OCI-LY7 (cell line): ENCODE measurements at regions not wholly inside any gene's neighbourhood (a gene's known extent, or its start where the extent isn't known, plus 50 kb on each side); places are given as distances from the start of the nearest gene placed in this dataset. TPM values are rescaled to one million over a fixed set of nuclear protein-coding genes. Genes with fewer than 3 reads are reported as not detected.

Experiments used
- BruUV-seq: library from RNA; stranded (reverse); fragments of 400-500 nt; replicated peaks from 2 replicates; lab custom pipeline; 2021; lab: Mats Ljungman, UMichigan
- CTCF ChIA-PET: fragments of 300-600 bp; sonication (Branson Sonifier 250); formaldehyde crosslinking; loops from one replicate; lab custom pipeline; 2022; ENCODE audit warnings: antibody characterized with exemption; ENCODE audit not compliant: unreplicated experiment; lab: Charles Lee
- POLR2A ChIA-PET: fragments of 300-600 bp; sonication (Branson Sonifier 250); formaldehyde crosslinking; loops from one replicate; lab custom pipeline; 2022; ENCODE audit warnings: antibody characterized with exemption; lab: Charles Lee
- DNase-seq: peaks from one replicate; pipeline ENCODE4 v3.0.0-alpha.2; 2015; ENCODE audit warnings: low spot score
- H2AFZ ChIP-seq: fragments of 200-600 bp; sonication (generic), shearing (Covaris generic); 2 replicates; pipeline ENCODE4 v1.6.1; 2014; ENCODE audit warnings: mild to moderate bottlenecking, antibody characterized with exemption, low read length, moderate library complexity
- H3K27ac ChIP-seq: fragments of 200-600 bp; sonication (generic); 2 replicates; pipeline ENCODE4 v1.5.1; 2014; ENCODE audit warnings: mixed run types, low read depth, mild to moderate bottlenecking, moderate library complexity, low read length, inconsistent platforms; ENCODE audit not compliant: poor library complexity, severe bottlenecking
- H3K36me3 ChIP-seq: fragments of 200-600 bp; sonication (generic); 2 replicates; pipeline ENCODE4 v1.6.1; 2014; ENCODE audit warnings: mild to moderate bottlenecking, antibody characterized with exemption, low read length, moderate library complexity, mixed read lengths; ENCODE audit not compliant: insufficient read depth
- H3K4me1 ChIP-seq: fragments of 200-600 bp; sonication (generic); 2 replicates; pipeline ENCODE4 v1.5.1; 2014; ENCODE audit warnings: mild to moderate bottlenecking, low read length; ENCODE audit not compliant: insufficient read depth, poor library complexity, severe bottlenecking
- H3K4me2 ChIP-seq: fragments of 200-600 bp; sonication (generic); 2 replicates; pipeline ENCODE4 v1.6.1; 2014; ENCODE audit warnings: mild to moderate bottlenecking, low read length
- H3K4me3 ChIP-seq: fragments of 200-600 bp; sonication (generic); 2 replicates; pipeline ENCODE4 v1.5.1; 2014; ENCODE audit warnings: mild to moderate bottlenecking, low read depth, low read length; ENCODE audit not compliant: poor library complexity, severe bottlenecking
- H3K79me2 ChIP-seq: fragments of 200-600 bp; sonication (generic); 2 replicates; pipeline ENCODE4 v1.6.1; 2016; ENCODE audit warnings: low read depth, mild to moderate bottlenecking, low read length, moderate library complexity, mixed read lengths; ENCODE audit not compliant: insufficient read depth
- H3K9me2 ChIP-seq: fragments of 200-600 bp; sonication (generic); 2 replicates; pipeline ENCODE4 v1.6.1; 2016; ENCODE audit warnings: mild to moderate bottlenecking, low read length, mixed read lengths; ENCODE audit not compliant: insufficient read depth
- H3K9me3 ChIP-seq: fragments of 200-600 bp; sonication (generic); 2 replicates; pipeline ENCODE4 v1.6.1; 2014; ENCODE audit warnings: mild to moderate bottlenecking, mixed run types, low read length, mixed read lengths
- H4K20me1 ChIP-seq: fragments of 200-600 bp; sonication (generic); 2 replicates; pipeline ENCODE4 v1.6.1; 2014; ENCODE audit warnings: mild to moderate bottlenecking, antibody characterized with exemption, low read length, moderate library complexity, mixed read lengths; ENCODE audit not compliant: insufficient read depth
- CTCF ChIP-seq: fragments of 200-600 bp; sonication (generic); conservative IDR thresholded peaks from 2 replicates; pipeline ENCODE4 v1.5.1; 2014; ENCODE audit warnings: mild to moderate bottlenecking, antibody characterized with exemption, low read length, moderate library complexity, mixed read lengths
- EZH2phosphoT487 ChIP-seq: fragments of 200-600 bp; sonication (generic); IDR thresholded peaks from 2 replicates; pipeline ENCODE4 v1.6.1; 2018; ENCODE audit warnings: low read depth, borderline replicate concordance, mild to moderate bottlenecking, mixed run types, antibody characterized with exemption, low read length, moderate library complexity, mixed read lengths
- intact Hi-C: fragments of 100-400 bp; cut with micrococcal nuclease; formaldehyde crosslinking; loops from one replicate; pipeline ENCODE4 v1.10.0; 2022; ENCODE audit not compliant: unreplicated experiment
- small RNA-seq: library from RNA; depleted of rRNA; stranded (forward); fragments of <200 nt; gene quantifications from one replicate; pipeline ENCODE3, GENCODE V24; 2014

GRCh38 chrX:26309262-26309661 is 93.3 kb downstream of the MAGEB5 start:
- Histone ChIP-seq H3K4me2 (no peak overlapping the region), H4K20me1 (no peaks in the 10 kb centered on the region), H3K9me2 (no peaks in the 10 kb centered on the region), H2AFZ (no peak overlapping the region), H3K36me3 (no peaks in the 10 kb centered on the region), H3K4me3 (no peak overlapping the region), H3K27ac (no peak overlapping the region), H3K79me2 (no peaks in the 10 kb centered on the region), H3K4me1 (no peaks in the 10 kb centered on the region), H3K9me3 (no peaks in the 10 kb centered on the region)
- ChIA-PET CTCF (no interaction called here), POLR2A (no interaction called here)
- intact Hi-C loops: no loop called here
- no peak for TF ChIP-seq EZH2phosphoT487
- TF ChIP-seq CTCF: no peak
- no peak for DNase-seq
- no TSS peak for BruUV-seq

GRCh38 chrX:26295425-26295824 is 79.5 kb downstream of the MAGEB5 start:
- DNase-seq: no peak
- Histone ChIP-seq H3K9me2 (no peaks in the 10 kb centered on the region), H3K4me3 (no peak overlapping the region), H3K36me3 (no peaks in the 10 kb centered on the region), H3K4me1 (no peaks in the 10 kb centered on the region), H3K79me2 (no peaks in the 10 kb centered on the region), H3K27ac (no peak overlapping the region), H3K4me2 (no peak overlapping the region), H3K9me3 (no peaks in the 10 kb centered on the region), H2AFZ (no peak overlapping the region), H4K20me1 (no peaks in the 10 kb centered on the region)
- BruUV-seq: no TSS peak
- intact Hi-C loops: no loop called here
- CTCF ChIA-PET: no interaction called here
- TF ChIP-seq EZH2phosphoT487: no peak
- POLR2A ChIA-PET: no interaction called here

- Histone ChIP-seq H3K27ac (no peak overlapping the region), H3K79me2 (no peaks in the 10 kb centered on the region), H3K9me3 (no peaks in the 10 kb centered on the region), H3K36me3 (no peaks in the 10 kb centered on the region), H3K9me2 (no peaks in the 10 kb centered on the region), H2AFZ (no peak overlapping the region), H4K20me1 (no peaks in the 10 kb centered on the region), H3K4me1 (no peaks in the 10 kb centered on the region), H3K4me3 (no peak overlapping the region), H3K4me2 (no peak overlapping the region)
- ChIA-PET POLR2A (no interaction called here), CTCF (no interaction called here)
- intact Hi-C loops: no loop called here
- TF ChIP-seq EZH2phosphoT487 (no peak), CTCF (no peak)
- BruUV-seq: no TSS peak
- DNase-seq: no peak
These were observed 70.9 kb downstream of the MAGEB5 start for GRCh38 chrX:26286836-26287235.

Small RNAs in the stretch of these regions (small RNA-seq; reads per million reads assigned to genes)
- gene AC005345.1: not detected
- not detected for gene RF00019
- gene RNU1-142P: not detected
